ENCODE measurements at regions not wholly inside any gene's neighbourhood (a gene's known extent, or its start where the extent isn't known, plus 50 kb on each side); places are given as distances from the start of the nearest gene placed in this dataset.

- TF ChIP-seq POLR2A (IDR thresholded peaks at IDR 0.05; ENCODE audit: low read depth, low read length) (no peak), POLR2AphosphoS5 (IDR thresholded peaks at IDR 0.05; ENCODE audit: low read depth, low read length) (no peak), TAF1 (IDR thresholded peaks at IDR 0.05; ENCODE audit: borderline replicate concordance, low read depth, low read length) (no peak)
Measured at GRCh38 chr2:15764683-15765011, 173.0 kb downstream of the DDX1 start.

Measured in GM12892 (cell line).